Right lobe of liver (tissue), 6 donors: ENCODE measurements at regions not wholly inside any gene's neighbourhood (a gene's known extent, or its start where the extent isn't known, plus 50 kb on each side); places are given as distances from the start of the nearest gene placed in this dataset.

Source experiments
- ATAC-seq, 4 donors: fragments of 200-7000 bp; cut with Tn5 transposase; one replicate each; pipeline ENCODE4 v1.9.1; 2020; ENCODE audit warnings: mild to moderate bottlenecking in 4 of 4, moderate library complexity in 4 of 4
- DNase-seq, 3 donors: peaks; one replicate each; pipeline ENCODE4 v3.0.0-alpha.2; 2020
- H3K27ac ChIP-seq, 3 donors: fragments of 200-600 bp; one replicate each; pipeline ENCODE4 v1.8.0; 2022
- H3K27me3 ChIP-seq, 2 donors: fragments of 200-600 bp; one replicate each; pipeline ENCODE4 v1.8.0; 2022
- H3K36me3 ChIP-seq, 4 donors: fragments of 200-600 bp; sonication (generic) in 1 of 4; one replicate each; pipeline versions ENCODE4 v1.5.1 to v1.8.0; 2017 to 2022; ENCODE audit warnings: control low read depth in 1 of 4
- H3K4me1 ChIP-seq, 4 donors: fragments of 200-600 bp; sonication (generic) in 1 of 4; one replicate each; pipeline versions ENCODE4 v1.5.1 to v1.8.0; 2017 to 2022; ENCODE audit warnings: control low read depth in 1 of 4
- H3K4me3 ChIP-seq, 3 donors: fragments of 200-600 bp; one replicate each; pipeline ENCODE4 v1.8.0; 2022
- H3K9me3 ChIP-seq, 4 donors: fragments of 200-600 bp; sonication (generic) in 1 of 4; one replicate each; pipeline versions ENCODE4 v1.5.1 to v1.8.0; 2017 to 2022; ENCODE audit warnings: control low read depth in 1 of 4
- POLR2A ChIP-seq: fragments of 450-650 bp; IDR thresholded peaks from one replicate; pipeline ENCODE4 v1.6.1; 2017; ENCODE audit warnings: antibody characterized with exemption, mild to moderate bottlenecking
- WGBS: methylation state at CpG from one replicate; pipeline ENCODE4 v1.1.6; 2018; ENCODE audit warnings: low coverage, low lambda C conversion rate; ENCODE audit not compliant: insufficient coverage; ENCODE audit errors: missing lambda C conversion rate; 5-methylcytosine and 5-hydroxymethylcytosine counted together
- intact Hi-C, 2 donors: fragments of 100-400 bp; cut with DNase I; formaldehyde crosslinking; loops; one replicate each; pipeline versions ENCODE4 v1.11.2 to v1.14.1; 2022
- TF ChIP-seq, protein P1 (sequence below), 4 donors: fragments of 200-600 bp in 3 of 4; fragments of 450-650 bp in 1 of 4; IDR thresholded peaks; one replicate each; pipeline versions ENCODE4 v1.5.1 to v1.8.0; 2016 to 2022; ENCODE audit warnings: antibody characterized with exemption in 4 of 4, mild to moderate bottlenecking in 2 of 4
- donor health status: DM: no; HTN: yes; CAD: no.
- donor health status: DM: no; HTN: no; CAD: no.
- donor health status: DM: no; HTN: no; CAD: no.
- donor health status: DM: no; HTN: yes; CAD: no.
- donor health status: DM: no; HTN: yes; CAD: no.

- DNase-seq, result no peak
- intact Hi-C loops, result no loop called here
- ATAC-seq, result no peak
Measured at GRCh38 chr4:128373628-128374027, 86.0 kb upstream of the PGRMC2 start.

DNA sequence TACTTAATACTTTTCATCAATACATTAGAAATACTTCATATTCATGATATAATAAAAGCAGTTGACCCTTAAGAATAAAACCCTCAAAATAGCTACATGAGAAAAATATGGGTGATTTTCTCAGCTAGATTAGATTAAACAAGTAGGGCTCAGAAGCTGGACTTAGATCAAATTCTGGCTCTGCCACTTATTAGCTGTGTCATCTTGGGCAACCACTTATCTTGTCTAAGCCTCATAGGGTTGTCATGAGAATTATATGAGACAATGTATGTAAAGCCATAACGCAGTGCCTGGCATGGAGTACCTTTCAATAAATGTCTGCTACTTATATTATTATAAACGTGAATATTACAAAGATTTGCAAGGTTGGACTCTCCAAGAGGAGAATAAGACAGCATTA, 84.3 kb upstream of the PGRMC2 start:
- Histone ChIP-seq H3K27ac (no peak overlapping the region), H3K9me3 (no peaks in the 10 kb centered on the region), H3K36me3 (no peaks in the 10 kb centered on the region), H3K4me1 (no peaks in the 10 kb centered on the region), H3K4me3 (no peak overlapping the region), H3K27me3 (no peaks in the 10 kb centered on the region)
- DNase-seq (no peak), ATAC-seq (no peak)
- WGBS, result 79% methylated on average over 2 of the region's 2 CpGs
- intact Hi-C loops, result no loop called here
- no peak for TF ChIP-seq POLR2A
- TF ChIP-seq, protein P1, sequence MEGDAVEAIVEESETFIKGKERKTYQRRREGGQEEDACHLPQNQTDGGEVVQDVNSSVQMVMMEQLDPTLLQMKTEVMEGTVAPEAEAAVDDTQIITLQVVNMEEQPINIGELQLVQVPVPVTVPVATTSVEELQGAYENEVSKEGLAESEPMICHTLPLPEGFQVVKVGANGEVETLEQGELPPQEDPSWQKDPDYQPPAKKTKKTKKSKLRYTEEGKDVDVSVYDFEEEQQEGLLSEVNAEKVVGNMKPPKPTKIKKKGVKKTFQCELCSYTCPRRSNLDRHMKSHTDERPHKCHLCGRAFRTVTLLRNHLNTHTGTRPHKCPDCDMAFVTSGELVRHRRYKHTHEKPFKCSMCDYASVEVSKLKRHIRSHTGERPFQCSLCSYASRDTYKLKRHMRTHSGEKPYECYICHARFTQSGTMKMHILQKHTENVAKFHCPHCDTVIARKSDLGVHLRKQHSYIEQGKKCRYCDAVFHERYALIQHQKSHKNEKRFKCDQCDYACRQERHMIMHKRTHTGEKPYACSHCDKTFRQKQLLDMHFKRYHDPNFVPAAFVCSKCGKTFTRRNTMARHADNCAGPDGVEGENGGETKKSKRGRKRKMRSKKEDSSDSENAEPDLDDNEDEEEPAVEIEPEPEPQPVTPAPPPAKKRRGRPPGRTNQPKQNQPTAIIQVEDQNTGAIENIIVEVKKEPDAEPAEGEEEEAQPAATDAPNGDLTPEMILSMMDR (IDR thresholded peaks at IDR 0.05), result no peak

More at GRCh38 chr4:128373628-128374027, 86.0 kb upstream of the PGRMC2 start:
- Histone ChIP-seq H3K4me3 (no peak overlapping the region), H3K4me1 (no peaks in the 10 kb centered on the region), H3K9me3 (no peaks in the 10 kb centered on the region), H3K27me3 (no peaks in the 10 kb centered on the region), H3K36me3 (no peaks in the 10 kb centered on the region), H3K27ac (no peak overlapping the region)
- WGBS, result 81% methylated on average over 2 of the region's 2 CpGs
- TF ChIP-seq, protein P1 (IDR thresholded peaks at IDR 0.05), result no peak
- TF ChIP-seq POLR2A, result no peak

DNA sequence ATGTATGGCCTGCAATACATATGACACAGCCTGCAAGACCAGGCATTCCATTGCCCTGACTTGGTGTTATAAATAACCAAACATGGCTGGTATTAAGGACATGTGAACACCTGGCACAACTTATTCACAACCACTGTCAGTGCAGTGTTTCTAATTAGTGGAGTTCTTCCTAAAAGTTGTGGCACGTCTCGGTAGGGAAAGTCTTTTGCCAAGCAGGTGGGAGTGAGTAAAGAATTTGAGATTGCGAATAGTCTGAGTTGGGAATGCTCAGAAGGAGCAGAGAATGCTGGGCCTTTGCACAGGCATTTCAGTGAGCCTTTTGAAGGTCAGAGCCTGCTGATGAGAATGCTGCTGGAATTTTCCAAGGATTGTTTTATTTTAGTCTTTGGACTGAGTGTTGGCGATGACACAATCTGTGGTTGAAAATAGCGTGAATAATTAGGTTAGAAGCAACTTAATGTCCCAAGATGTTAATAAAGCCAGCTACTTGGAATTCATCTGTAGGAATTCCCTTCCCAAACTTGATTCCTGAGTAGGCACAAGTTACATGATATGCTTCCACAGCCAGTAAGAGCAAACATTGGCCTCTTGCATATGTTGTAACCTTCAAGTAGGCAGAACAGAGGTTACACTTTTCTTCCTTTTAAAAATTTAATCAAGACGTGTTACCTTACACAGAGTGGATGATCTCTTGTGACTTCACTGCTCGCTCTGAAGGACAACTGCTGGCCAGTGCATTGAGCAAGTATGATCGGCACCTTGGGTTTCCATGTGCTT, 83.6 kb upstream of the PGRMC2 start:
- Histone ChIP-seq H3K9me3 (no peaks in the 10 kb centered on the region), H3K4me1 (no peaks in the 10 kb centered on the region), H3K27ac (no peak overlapping the region), H3K36me3 (no peaks in the 10 kb centered on the region), H3K27me3 (no peaks in the 10 kb centered on the region), H3K4me3 (no peak overlapping the region)
- DNase-seq (no peak), ATAC-seq (no peak)
- 84% methylated on average over 7 of the region's 8 CpGs for WGBS
- intact Hi-C loops, result no loop called here
- no peak for TF ChIP-seq POLR2A
- TF ChIP-seq, protein P1 (IDR thresholded peaks at IDR 0.05), result no peak

DNA sequence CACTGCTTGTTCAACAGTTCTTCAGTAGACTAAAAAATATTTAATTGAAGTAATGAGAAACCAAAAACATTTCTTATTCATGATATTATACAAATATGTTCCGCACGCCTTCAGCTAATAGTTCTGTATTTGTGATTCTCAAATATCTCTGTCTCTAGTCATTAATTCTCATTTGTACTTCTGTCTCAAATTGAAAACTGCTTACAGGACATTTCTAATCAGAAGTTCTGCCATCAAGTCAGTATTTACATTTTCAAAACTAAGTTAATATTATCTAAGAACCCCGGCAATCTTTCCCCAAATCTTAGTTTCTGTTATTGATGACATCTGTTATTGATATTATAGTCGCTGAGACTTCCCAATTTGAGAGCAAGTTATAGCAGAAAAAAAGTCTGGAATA, 78.6 kb upstream of the PGRMC2 start:
- ATAC-seq (no peak), DNase-seq (no peak)
- H3K4me1 ChIP-seq, result no peaks in the 10 kb centered on the region
- 91% methylated on average over 4 of the region's 4 CpGs for WGBS
- H3K36me3 ChIP-seq, result no peaks in the 10 kb centered on the region
- no peaks in the 10 kb centered on the region for H3K27me3 ChIP-seq
- no peak overlapping the region for H3K4me3 ChIP-seq
- H3K27ac ChIP-seq, result no peak overlapping the region
- intact Hi-C loops, result no loop called here
- no peak for TF ChIP-seq POLR2A
- TF ChIP-seq, protein P1 (IDR thresholded peaks at IDR 0.05), result no peak
- no peaks in the 10 kb centered on the region for H3K9me3 ChIP-seq
